SK-N-SH treated with all-trans-retinoic acid at 6 μM for 48 hours (cell line): ENCODE measurements at regions not wholly inside any gene's neighbourhood (a gene's known extent, or its start where the extent isn't known, plus 50 kb on each side); places are given as distances from the start of the nearest gene placed in this dataset.

ENCODE experiments used
- ARNTL ChIP-seq: fragments of 450-650 bp; formaldehyde crosslinking; IDR thresholded peaks from 2 replicates; pipeline ENCODE4 v1.5.0; 2020; ENCODE audit warnings: low read depth, mild to moderate bottlenecking, moderate library complexity, borderline replicate concordance
- ISL1 ChIP-seq: fragments of 250-450 bp; sonication (Bioruptor Pico); IDR thresholded peaks from 2 replicates; pipeline ENCODE4 v2.1.2; 2022; ENCODE audit warnings: mild to moderate bottlenecking, moderate library complexity
- OSR1 ChIP-seq: fragments of 250-450 bp; sonication (Bioruptor Pico); IDR thresholded peaks from 2 replicates; pipeline ENCODE4 v1.8.0; 2022; ENCODE audit warnings: moderate library complexity, mild to moderate bottlenecking, inconsistent platforms
- PATZ1 ChIP-seq: fragments of 250-450 bp; sonication (Bioruptor Pico); IDR thresholded peaks from 2 replicates; pipeline ENCODE4 v1.8.0; 2020; ENCODE audit warnings: mild to moderate bottlenecking, moderate library complexity, borderline replicate concordance
- PPARA ChIP-seq: fragments of 250-450 bp; sonication (Bioruptor Pico); IDR thresholded peaks from 2 replicates; pipeline ENCODE4 v1.5.0; 2020; ENCODE audit warnings: mild to moderate bottlenecking, borderline replicate concordance
- TOX ChIP-seq: fragments of 250-450 bp; sonication (Bioruptor Pico); IDR thresholded peaks from 2 replicates; pipeline ENCODE4 v1.8.0; 2021; ENCODE audit warnings: mild to moderate bottlenecking, moderate library complexity, borderline replicate concordance
- ZFP3 ChIP-seq: fragments of 250-450 bp; sonication (Bioruptor Pico); IDR thresholded peaks from 2 replicates; pipeline ENCODE4 v1.5.0; 2020; ENCODE audit warnings: mild to moderate bottlenecking, moderate library complexity
- ZFP30 ChIP-seq: fragments of 450-650 bp; formaldehyde crosslinking; IDR thresholded peaks from 2 replicates; pipeline ENCODE4 v1.5.0; 2022; ENCODE audit warnings: mild to moderate bottlenecking, moderate library complexity
- ZNF70 ChIP-seq: fragments of 450-650 bp; formaldehyde crosslinking; IDR thresholded peaks from 2 replicates; pipeline ENCODE4 v1.5.0; 2020; ENCODE audit warnings: mild to moderate bottlenecking, moderate library complexity
- ZNF8 ChIP-seq: fragments of 450-650 bp; formaldehyde crosslinking; IDR thresholded peaks from 2 replicates; pipeline ENCODE4 v1.5.0; 2020; ENCODE audit warnings: mild to moderate bottlenecking, moderate library complexity

DNA sequence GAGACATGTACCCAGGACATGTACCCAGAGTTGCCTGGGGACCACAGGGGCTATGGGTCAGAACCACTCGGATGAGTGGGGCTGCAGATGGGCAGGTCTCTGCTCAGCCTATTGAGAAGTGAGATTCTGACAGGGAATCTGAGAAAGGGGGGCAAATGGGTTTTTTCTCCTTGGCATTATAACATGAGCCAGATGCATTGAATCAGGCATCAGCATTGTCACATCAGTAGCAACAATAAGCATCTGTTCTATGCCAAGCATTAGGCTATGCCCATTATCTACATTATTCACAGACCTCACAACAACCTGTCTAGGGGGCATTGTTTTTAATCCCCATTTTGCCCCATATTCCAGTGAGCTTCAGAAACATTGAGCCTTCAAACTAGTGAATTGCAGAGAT lies 108.2 kb downstream of the PLCE1 start:
- TF ChIP-seq ZNF70 (CRISPR knock-in tag) = no peak
- TF ChIP-seq ZNF8 (CRISPR knock-in tag) = no peak
- TF ChIP-seq ISL1 (CRISPR knock-in tag) = no peak
- no peak for TF ChIP-seq ZFP30 (CRISPR knock-in tag)
- TF ChIP-seq ZFP3 = no peak
- TF ChIP-seq ARNTL = no peak
- no peak for TF ChIP-seq PATZ1 (CRISPR knock-in tag)
- TF ChIP-seq TOX = no peak
- TF ChIP-seq OSR1 = no peak
- TF ChIP-seq PPARA (CRISPR knock-in tag) = no peak
